ENCODE measurements at regions not wholly inside any gene's neighbourhood (a gene's known extent, or its start where the extent isn't known, plus 50 kb on each side); places are given as distances from the start of the nearest gene placed in this dataset.

- no peak for TF ChIP-seq EP300 (IDR thresholded peaks at IDR 0.05)
- no peak for TF ChIP-seq POLR2A (IDR thresholded peaks at IDR 0.05)
- TF ChIP-seq CTCF (IDR thresholded peaks at IDR 0.05): no peak
Observed at GRCh38 chr13:30113551-30113950, 193.8 kb downstream of the KATNAL1 start.
